ENCODE measurements at regions not wholly inside any gene's neighbourhood (a gene's known extent, or its start where the extent isn't known, plus 50 kb on each side); places are given as distances from the start of the nearest gene placed in this dataset.
"Not testable (repeated sequence)": the region's sequence is repeated elsewhere in the genome, so short reads cannot be mapped to it uniquely, and the experiment has no call there.

DNA sequence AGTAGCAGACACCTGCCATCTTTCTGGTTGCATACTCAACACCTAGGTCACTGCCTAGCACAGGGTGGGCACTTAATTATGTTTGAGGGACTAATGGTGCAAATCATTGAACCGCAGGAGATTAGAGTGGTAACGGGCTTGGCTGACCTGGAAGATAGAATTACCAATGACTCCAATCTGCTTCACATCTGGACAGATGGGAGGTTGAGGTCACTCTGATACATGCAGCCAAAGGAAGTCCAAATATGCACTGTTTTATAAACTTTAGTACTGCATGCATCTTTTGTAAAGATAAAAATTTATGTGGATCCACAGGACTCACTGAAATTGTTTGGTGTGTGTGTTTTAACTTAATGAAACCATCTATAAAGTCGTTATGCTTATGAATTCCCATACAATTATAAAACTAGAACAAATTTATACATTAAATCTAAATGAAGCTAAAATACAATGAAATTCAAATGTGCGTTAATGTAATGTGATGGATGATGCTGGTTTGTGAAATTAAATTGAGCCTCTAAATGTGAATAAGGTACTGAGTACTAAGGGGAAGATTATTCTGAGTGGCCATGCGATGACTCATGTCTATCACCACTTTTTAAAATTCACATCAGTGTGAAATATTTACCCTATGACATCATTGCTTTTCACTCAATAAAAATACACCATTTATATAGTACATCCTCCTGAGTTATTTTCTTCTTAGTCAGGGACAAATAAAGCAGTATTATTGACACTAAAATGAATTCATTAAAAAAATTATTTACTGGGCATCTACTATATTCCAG lies 224.7 kb upstream of the FAM78B start:
- no peak for DNase-seq (ENCODE audit: low read depth)

GRCh38 chr1:166395729-166396128 lies 228.9 kb upstream of the FAM78B start:
- DNase-seq (ENCODE audit: low read depth): no peak

- not testable (repeated sequence) for DNase-seq (ENCODE audit: low read depth)
Measured at GRCh38 chr1:166409253-166410082, 242.7 kb upstream of the FAM78B start.

GRCh38 chr1:166410083-166410385 lies 243.2 kb upstream of the FAM78B start:
- no peak for DNase-seq (ENCODE audit: low read depth)

GRCh38 chr1:166416831-166417230 lies 250.0 kb upstream of the FAM78B start:
- not testable (repeated sequence) for DNase-seq (ENCODE audit: low read depth)

- no peak for DNase-seq (ENCODE audit: low read depth)
Measured at GRCh38 chr1:166418344-166418933, 251.6 kb upstream of the FAM78B start.

DNA sequence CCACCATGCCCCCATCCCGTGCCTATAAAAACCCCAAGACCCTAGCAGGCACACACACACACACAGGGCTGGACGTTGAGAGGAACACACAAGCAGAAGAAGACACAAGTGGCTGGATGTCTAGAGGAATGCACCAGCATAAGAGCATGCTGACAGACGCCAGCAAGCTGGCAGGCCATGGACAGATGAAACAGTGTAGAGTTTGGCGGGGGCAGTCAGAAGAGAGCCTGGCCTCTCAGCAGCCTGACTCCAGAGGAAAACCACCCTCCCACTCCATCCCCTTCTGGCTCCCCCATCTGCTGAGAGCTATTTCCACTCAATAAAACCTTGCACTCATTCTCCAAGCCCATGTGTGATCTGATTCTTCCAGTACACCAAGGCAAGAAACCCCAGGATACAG lies 255.8 kb upstream of the FAM78B start:
- DNase-seq (ENCODE audit: low read depth): not testable (repeated sequence)

GRCh38 chr1:166432655-166433054 lies 265.9 kb upstream of the FAM78B start:
- no peak for DNase-seq (ENCODE audit: low read depth)

GRCh38 chr1:166433404-166434304 lies 266.9 kb upstream of the FAM78B start:
- DNase-seq (ENCODE audit: low read depth): not testable (repeated sequence)

GRCh38 chr1:166457700-166458099 lies 290.9 kb upstream of the FAM78B start:
- no peak for DNase-seq (ENCODE audit: low read depth)

- DNase-seq (ENCODE audit: low read depth): no peak
Measured at GRCh38 chr1:166464333-166464732, 297.5 kb upstream of the FAM78B start.

GRCh38 chr1:166470014-166470413 lies 303.2 kb upstream of the FAM78B start:
- DNase-seq (ENCODE audit: low read depth): no peak

GRCh38 chr1:166470441-166470840 lies 303.6 kb upstream of the FAM78B start:
- no peak for DNase-seq (ENCODE audit: low read depth)

GRCh38 chr1:166471359-166471758 lies 304.6 kb upstream of the FAM78B start:
- DNase-seq (ENCODE audit: low read depth): no peak

GRCh38 chr1:166479052-166479631 lies 312.3 kb upstream of the FAM78B start:
- DNase-seq (ENCODE audit: low read depth): peak; percentile 28

- DNase-seq (ENCODE audit: low read depth): no peak
Measured at GRCh38 chr1:166484471-166484870, 317.7 kb upstream of the FAM78B start.

GRCh38 chr1:166484871-166485270 lies 318.1 kb upstream of the FAM78B start:
- DNase-seq (ENCODE audit: low read depth): no peak

DNA sequence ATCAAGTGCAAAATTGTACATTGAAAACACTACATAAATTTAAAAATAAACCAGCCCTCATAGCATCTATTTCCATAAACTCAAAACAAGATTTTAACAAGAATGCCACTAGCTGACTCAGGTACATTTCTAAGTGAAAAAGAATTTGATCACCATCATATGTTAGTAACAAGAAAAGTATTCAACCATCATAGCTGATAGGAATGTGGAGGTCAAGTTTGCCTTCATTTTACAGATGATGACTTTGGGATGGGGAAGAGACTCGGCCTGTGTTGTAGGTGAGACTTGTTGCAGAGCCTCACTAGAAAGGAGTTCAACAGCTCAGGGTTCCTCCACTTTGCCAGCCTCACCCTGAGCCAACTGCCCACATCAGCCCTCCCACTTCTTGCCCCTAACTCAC lies 318.8 kb upstream of the FAM78B start:
- DNase-seq (ENCODE audit: low read depth): peak; percentile 13

GRCh38 chr1:166488327-166488726 lies 321.5 kb upstream of the FAM78B start:
- no peak for DNase-seq (ENCODE audit: low read depth)

GRCh38 chr1:166489356-166489669 lies 322.5 kb upstream of the FAM78B start:
- DNase-seq (ENCODE audit: low read depth): no peak

GRCh38 chr1:166489670-166490436 lies 323.1 kb upstream of the FAM78B start:
- peak; percentile 38 for DNase-seq (ENCODE audit: low read depth)
